GM06990 (cell line): ENCODE measurements at regions not wholly inside any gene's neighbourhood (a gene's known extent, or its start where the extent isn't known, plus 50 kb on each side); places are given as distances from the start of the nearest gene placed in this dataset.

ENCODE experiments used
- DNase-seq: peaks from one replicate; pipeline ENCODE4 v3.0.0-alpha.2; 2011; ENCODE audit not compliant: insufficient read length; ENCODE audit errors: extremely low read depth
- H3K27me3 ChIP-seq: replicated peaks from 2 replicates; pipeline ENCODE4 v1.6.0; 2011; ENCODE audit warnings: low read length; ENCODE audit not compliant: control insufficient read depth, insufficient read depth
- H3K36me3 ChIP-seq: 2 replicates; pipeline ENCODE4 v1.5.1; 2011; ENCODE audit warnings: low read length; ENCODE audit not compliant: control insufficient read depth, insufficient read depth
- H3K4me3 ChIP-seq: replicated peaks from 2 replicates; pipeline ENCODE4 v1.5.1; 2011; ENCODE audit warnings: low read depth, mild to moderate bottlenecking, control low read depth, low read length
- CTCF ChIP-seq: IDR thresholded peaks from 2 replicates; pipeline ENCODE4 v1.5.1; 2011; ENCODE audit warnings: low read length, control low read depth, mild to moderate bottlenecking, inconsistent platforms; ENCODE audit not compliant: insufficient read depth, poor library complexity, severe bottlenecking

GRCh38 chr7:70884809-70885208 lies 247.1 kb upstream of the GALNT17 start:
- Histone ChIP-seq H3K27me3 (no peaks in the 10 kb centered on the region), H3K36me3 (no peaks in the 10 kb centered on the region), H3K4me3 (no peak overlapping the region)
- TF ChIP-seq CTCF, result no peak
- DNase-seq, result no peak

- TF ChIP-seq CTCF, result no peak
- Histone ChIP-seq H3K36me3 (no peaks in the 10 kb centered on the region), H3K27me3 (no peaks in the 10 kb centered on the region), H3K4me3 (no peak overlapping the region)
- DNase-seq, result no peak
These were observed 245.4 kb upstream of the GALNT17 start for GRCh38 chr7:70886547-70886946.

- no peak for TF ChIP-seq CTCF
- Histone ChIP-seq H3K27me3 (no peaks in the 10 kb centered on the region), H3K4me3 (no peak overlapping the region), H3K36me3 (no peaks in the 10 kb centered on the region)
- no peak for DNase-seq
These were observed 244.8 kb upstream of the GALNT17 start for GRCh38 chr7:70887186-70887585.

- no peak for TF ChIP-seq CTCF
- no peaks in the 10 kb centered on the region for H3K36me3 ChIP-seq
- no peaks in the 10 kb centered on the region for H3K27me3 ChIP-seq
- no peak overlapping the region for H3K4me3 ChIP-seq
- DNase-seq, result peak; percentile 48
These were observed 241.6 kb upstream of the GALNT17 start for GRCh38 chr7:70890147-70890969.

- no peaks in the 10 kb centered on the region for H3K36me3 ChIP-seq
- no peak overlapping the region for H3K4me3 ChIP-seq
- DNase-seq, result no peak
These were observed 238.5 kb upstream of the GALNT17 start for GRCh38 chr7:70893422-70893821.

More at GRCh38 chr7:70893422-70893821, 238.5 kb upstream of the GALNT17 start:
- no peaks in the 10 kb centered on the region for H3K27me3 ChIP-seq
- no peak for TF ChIP-seq CTCF
